ENCODE measurements at regions not wholly inside any gene's neighbourhood (a gene's known extent, or its start where the extent isn't known, plus 50 kb on each side); places are given as distances from the start of the nearest gene placed in this dataset.

GRCh38 chr13:78096221-78096620, 177.6 kb upstream of the EDNRB start:
- TF ChIP-seq TAF1 (IDR thresholded peaks at IDR 0.05; ENCODE audit: low read depth) (no peak), YY1 (IDR thresholded peaks at IDR 0.05; ENCODE audit: low read depth) (no peak), EP300 (IDR thresholded peaks at IDR 0.05; ENCODE audit: borderline replicate concordance) (no peak)
